HCT116 (cell line): ENCODE measurements at regions not wholly inside any gene's neighbourhood (a gene's known extent, or its start where the extent isn't known, plus 50 kb on each side); places are given as distances from the start of the nearest gene placed in this dataset.

Experiments used
- ATAC-seq: fragments of 200-7000 bp; cut with Tn5 transposase; 2 replicates; pipeline ENCODE4 v1.9.1; 2020; ENCODE audit warnings: mild to moderate bottlenecking, moderate library complexity
- BruUV-seq: library from RNA; stranded (reverse); fragments of 400-500 nt; replicated peaks from 2 replicates; lab custom pipeline; 2021; lab: Mats Ljungman, UMichigan
- CTCF ChIA-PET: fragments of 300-600 bp; sonication (Branson Sonifier 250); formaldehyde crosslinking; loops from one replicate; lab custom pipeline; 2021; ENCODE audit warnings: antibody characterized with exemption; lab: Charles Lee
- POLR2A ChIA-PET: fragments of 300-600, 350-600 bp; sonication (Branson Sonifier 250); formaldehyde crosslinking; loops from one replicate; lab custom pipeline; 2021; ENCODE audit warnings: antibody characterized with exemption; lab: Charles Lee
- RAD21 ChIA-PET, 2 experiments: fragments of 300-600 bp; sonication (Branson Sonifier 250); formaldehyde crosslinking; loops; one replicate each; lab custom pipeline; 2023; ENCODE audit warnings: low total read pairs in 2 of 2; ENCODE audit not compliant: uncharacterized antibody in 2 of 2, unreplicated experiment in 2 of 2, low non-redundant PET in 1 of 2; lab: Charles Lee
- DNase-seq: peaks from one replicate; pipeline ENCODE4 v3.0.0-alpha.2; 2010; ENCODE audit warnings: low read depth, low spot score
- H2AFZ ChIP-seq: fragments of 200-600 bp; shearing (Covaris generic), sonication (generic); 2 replicates; pipeline ENCODE4 v1.6.1; 2017; ENCODE audit warnings: low read depth, mixed run types, mixed read lengths, antibody characterized with exemption, low read length; ENCODE audit not compliant: poor library complexity, severe bottlenecking
- H3K27ac ChIP-seq: 2 replicates; pipeline ENCODE4 v1.5.1; 2012; ENCODE audit warnings: low read depth, low read length
- H3K27me3 ChIP-seq: fragments of 200-600 bp; sonication (generic); 2 replicates; pipeline ENCODE4 v1.6.1; 2016; ENCODE audit warnings: mixed run types, low read length, mixed read lengths; ENCODE audit not compliant: insufficient read depth
- H3K36me3 ChIP-seq, 2 experiments: fragments of 200-500 bp in 1 of 2; fragments of 200-600 bp in 1 of 2; sonication (Bioruptor generic) in 1 of 2; sonication (generic) in 1 of 2; 2 replicates each; pipeline versions ENCODE4 v1.5.1 to v1.6.1; 2014 to 2016; ENCODE audit warnings: low read length in 2 of 2, inconsistent platforms in 1 of 2, mixed read lengths in 1 of 2, mixed run types in 1 of 2; ENCODE audit not compliant: insufficient read depth in 2 of 2, control insufficient read depth in 1 of 2
- H3K4me1 ChIP-seq, 2 experiments: fragments of 200-600 bp in 1 of 2; sonication (generic) in 1 of 2; 2 replicates each; pipeline versions ENCODE4 v1.5.1 to v1.6.1; 2012 to 2017; ENCODE audit warnings: low read length in 2 of 2, inconsistent platforms in 1 of 2, mild to moderate bottlenecking in 1 of 2, mixed read lengths in 1 of 2, mixed run types in 1 of 2, moderate library complexity in 1 of 2; ENCODE audit not compliant: insufficient read depth in 2 of 2, control insufficient read depth in 1 of 2
- H3K4me2 ChIP-seq: fragments of 200-600 bp; sonication (generic); 2 replicates; pipeline ENCODE4 v1.6.1; 2017; ENCODE audit warnings: mixed run types, low read length, mixed read lengths
- H3K4me3 ChIP-seq, 2 experiments: fragments of 200-600 bp in 1 of 2; sonication (generic) in 1 of 2; replicated peaks in 1 of 2; 2 replicates each; pipeline ENCODE4 v1.5.1; 2011 to 2016; ENCODE audit warnings: low read length in 2 of 2, control low read depth in 1 of 2, low read depth in 1 of 2, mild to moderate bottlenecking in 1 of 2, mixed read lengths in 1 of 2, mixed run types in 1 of 2
- H3K79me2 ChIP-seq: fragments of 200-600 bp; sonication (generic); 2 replicates; pipeline ENCODE4 v1.6.1; 2017; ENCODE audit warnings: mild to moderate bottlenecking, mixed run types, low read length, moderate library complexity, mixed read lengths; ENCODE audit not compliant: insufficient read depth
- H3K9ac ChIP-seq: fragments of 200-600 bp; sonication (generic); 2 replicates; pipeline ENCODE4 v1.6.1; 2016; ENCODE audit warnings: low read length, mixed read lengths
- H3K9me2 ChIP-seq: fragments of 200-600 bp; sonication (generic), shearing (Covaris generic); 2 replicates; pipeline ENCODE4 v1.6.1; 2017; ENCODE audit warnings: mixed run types, mild to moderate bottlenecking, moderate library complexity; ENCODE audit not compliant: insufficient read depth
- H3K9me3 ChIP-seq, 2 experiments: fragments of 200-500 bp in 1 of 2; fragments of 200-600 bp in 1 of 2; sonication (Bioruptor generic) in 1 of 2; sonication (generic) in 1 of 2; 2 replicates each; pipeline ENCODE4 v1.6.1; 2014 to 2017; ENCODE audit warnings: low read length in 2 of 2, mixed read lengths in 2 of 2, inconsistent platforms in 1 of 2, low read depth in 1 of 2, mild to moderate bottlenecking in 1 of 2, mixed run types in 1 of 2, moderate library complexity in 1 of 2; ENCODE audit not compliant: control insufficient read depth in 1 of 2, insufficient read depth in 1 of 2
- H4K20me1 ChIP-seq: fragments of 200-600 bp; sonication (generic), shearing (Covaris generic); 2 replicates; pipeline ENCODE4 v1.6.1; 2017; ENCODE audit warnings: mixed run types, mild to moderate bottlenecking, moderate library complexity; ENCODE audit not compliant: insufficient read depth
- CBX3 ChIP-seq: IDR thresholded peaks from 2 replicates; pipeline ENCODE4 v1.6.1; 2012; ENCODE audit warnings: low read depth
- CEBPB ChIP-seq: IDR thresholded peaks from 2 replicates; pipeline ENCODE4 v1.6.1; 2012; ENCODE audit warnings: low read depth
- ELF1 ChIP-seq: IDR thresholded peaks from 2 replicates; pipeline ENCODE4 v1.6.1; 2012; ENCODE audit warnings: low read depth, borderline replicate concordance
- EZH2 ChIP-seq: fragments of 200-600 bp; sonication (generic); IDR thresholded peaks from 2 replicates; pipeline ENCODE4 v1.6.1; 2017; ENCODE audit warnings: antibody characterized with exemption, mixed run types
- RAD21 ChIP-seq: IDR thresholded peaks from 2 replicates; pipeline ENCODE4 v1.6.1; 2012; ENCODE audit warnings: low read depth, mild to moderate bottlenecking
- SIN3A ChIP-seq: IDR thresholded peaks from 2 replicates; pipeline ENCODE4 v1.6.1; 2012; ENCODE audit warnings: low read depth
- SP1 ChIP-seq: IDR thresholded peaks from 2 replicates; pipeline ENCODE4 v1.6.1; 2012; ENCODE audit warnings: low read depth
- SRF ChIP-seq: IDR thresholded peaks from 2 replicates; pipeline ENCODE4 v1.6.1; 2012; ENCODE audit warnings: low read depth
- ZBTB33 ChIP-seq: IDR thresholded peaks from 2 replicates; pipeline ENCODE4 v1.6.1; 2011; ENCODE audit warnings: mild to moderate bottlenecking, low read length, moderate library complexity; ENCODE audit not compliant: insufficient replicate concordance; ENCODE audit errors: extremely low read depth
- ZNF274 ChIP-seq: fragments of 200-500 bp; sonication (Bioruptor generic); IDR thresholded peaks from 2 replicates; pipeline ENCODE4 v1.6.1; 2014; ENCODE audit warnings: mild to moderate bottlenecking, low read depth, low read length, inconsistent platforms
- intact Hi-C: fragments of 100-400 bp; cut with micrococcal nuclease; formaldehyde crosslinking; loops from 2 replicates; pipeline ENCODE4 v1.10.0; 2022
- TF ChIP-seq, protein P1 (sequence below), 3 experiments: fragments of 200-600 bp in 1 of 3; sonication (generic) in 1 of 3; IDR thresholded peaks in 2 of 3; conservative IDR thresholded peaks in 1 of 3; 2 replicates each; pipeline ENCODE4 v1.5.1; 2012 to 2017; ENCODE audit warnings: low read depth in 2 of 3, low read length in 2 of 3, antibody characterized with exemption in 1 of 3, borderline replicate concordance in 1 of 3, control low read depth in 1 of 3, mild to moderate bottlenecking in 1 of 3, mixed read lengths in 1 of 3, mixed run types in 1 of 3, moderate library complexity in 1 of 3; ENCODE audit not compliant: insufficient read depth in 1 of 3
- TF ChIP-seq, protein P2 (sequence below): IDR thresholded peaks from 2 replicates; pipeline ENCODE4 v1.6.1; 2012
- TF ChIP-seq, protein P3 (sequence below): IDR thresholded peaks from 2 replicates; pipeline ENCODE4 v1.6.1; 2012

DNA sequence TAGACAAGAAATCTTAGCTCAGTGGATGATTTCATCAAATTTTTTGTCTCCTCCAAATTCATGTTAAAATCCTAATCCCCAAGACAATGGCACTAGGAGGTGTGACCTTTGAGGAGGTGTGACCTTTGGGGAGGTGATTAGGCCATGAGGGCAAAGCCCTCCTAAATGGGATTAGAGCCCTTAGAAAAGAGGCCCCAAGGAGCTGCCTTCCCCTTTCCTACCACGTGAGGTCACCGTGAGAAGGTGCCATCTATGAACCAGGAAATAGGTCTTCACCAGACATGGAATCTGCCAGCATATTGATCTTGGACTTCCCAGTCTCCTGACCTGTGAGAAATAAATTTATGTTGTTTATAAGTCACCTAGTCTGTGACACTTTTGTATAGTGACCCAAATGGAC is 138.7 kb downstream of the TRIM29 start:
- Histone ChIP-seq H3K4me2 (no peak overlapping the region), H3K27me3 (peaks cover 14% of the 10 kb centered on the region; the same call in 1 of the 2 replicates), H3K9ac (no peak overlapping the region), H3K4me3 (no peak overlapping the region), H3K79me2 (no peaks in the 10 kb centered on the region), H2AFZ (no peak overlapping the region), H3K36me3 (no peaks in the 10 kb centered on the region), H3K4me1 (no peaks in the 10 kb centered on the region), H3K9me3 (no peaks in the 10 kb centered on the region), H3K9me2 (no peaks in the 10 kb centered on the region), H3K27ac (no peak overlapping the region), H4K20me1 (no peaks in the 10 kb centered on the region)
- RAD21 ChIA-PET: interaction anchor here in 1 of 2 experiments (1.2 kb wide), 1 partner anchor 109 kb away, joined by 3 read pairs; no protein-coding TSS in a partner anchor
- TF ChIP-seq, protein P1, sequence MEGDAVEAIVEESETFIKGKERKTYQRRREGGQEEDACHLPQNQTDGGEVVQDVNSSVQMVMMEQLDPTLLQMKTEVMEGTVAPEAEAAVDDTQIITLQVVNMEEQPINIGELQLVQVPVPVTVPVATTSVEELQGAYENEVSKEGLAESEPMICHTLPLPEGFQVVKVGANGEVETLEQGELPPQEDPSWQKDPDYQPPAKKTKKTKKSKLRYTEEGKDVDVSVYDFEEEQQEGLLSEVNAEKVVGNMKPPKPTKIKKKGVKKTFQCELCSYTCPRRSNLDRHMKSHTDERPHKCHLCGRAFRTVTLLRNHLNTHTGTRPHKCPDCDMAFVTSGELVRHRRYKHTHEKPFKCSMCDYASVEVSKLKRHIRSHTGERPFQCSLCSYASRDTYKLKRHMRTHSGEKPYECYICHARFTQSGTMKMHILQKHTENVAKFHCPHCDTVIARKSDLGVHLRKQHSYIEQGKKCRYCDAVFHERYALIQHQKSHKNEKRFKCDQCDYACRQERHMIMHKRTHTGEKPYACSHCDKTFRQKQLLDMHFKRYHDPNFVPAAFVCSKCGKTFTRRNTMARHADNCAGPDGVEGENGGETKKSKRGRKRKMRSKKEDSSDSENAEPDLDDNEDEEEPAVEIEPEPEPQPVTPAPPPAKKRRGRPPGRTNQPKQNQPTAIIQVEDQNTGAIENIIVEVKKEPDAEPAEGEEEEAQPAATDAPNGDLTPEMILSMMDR (IDR thresholded peaks at IDR 0.05 in 2 of 3, conservative IDR thresholded peaks at IDR 0.05 in 1 of 3; ENCODE audit: borderline replicate concordance in 1 of 3, insufficient read depth in 1 of 3, low read depth in 2 of 3, low read length in 2 of 3): peak; percentile 15 to 36 (median 18); a peak in 3 of 6 replicates
- TF ChIP-seq CBX3 (no peak), RAD21 (peak; percentile 35; the same call in 1 of the 2 replicates)
- TF ChIP-seq, protein P2, sequence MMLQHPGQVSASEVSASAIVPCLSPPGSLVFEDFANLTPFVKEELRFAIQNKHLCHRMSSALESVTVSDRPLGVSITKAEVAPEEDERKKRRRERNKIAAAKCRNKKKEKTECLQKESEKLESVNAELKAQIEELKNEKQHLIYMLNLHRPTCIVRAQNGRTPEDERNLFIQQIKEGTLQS: no peak
- no TSS peak for BruUV-seq
- ATAC-seq (peak; percentile 78), DNase-seq (no peak)
- POLR2A ChIA-PET: no interaction called here
- intact Hi-C loops: no loop called here
- CTCF ChIA-PET: interaction anchor here (1.0 kb wide), 1 partner anchor 109 kb away, joined by 3 read pairs; no protein-coding TSS in a partner anchor

- H3K9me3 ChIP-seq: no peaks in the 10 kb centered on the region
- DNase-seq (no peak), ATAC-seq (no peak)
- H3K9ac ChIP-seq: no peak overlapping the region
- no TSS peak for BruUV-seq
- intact Hi-C loops: no loop called here
- H3K36me3 ChIP-seq: no peaks in the 10 kb centered on the region
- H3K27ac ChIP-seq: no peak overlapping the region
- no peaks in the 10 kb centered on the region for H3K9me2 ChIP-seq
- no peak overlapping the region for H2AFZ ChIP-seq
- no peak overlapping the region for H3K4me3 ChIP-seq
- H3K79me2 ChIP-seq: no peaks in the 10 kb centered on the region
- ChIA-PET RAD21 (no interaction called here), POLR2A (no interaction called here), CTCF (interaction anchor here (1.0 kb wide), 1 partner anchor 276 kb away, joined by 3 read pairs; no protein-coding TSS in a partner anchor)
- no peak overlapping the region for H3K4me2 ChIP-seq
- no peaks in the 10 kb centered on the region for H4K20me1 ChIP-seq
- H3K27me3 ChIP-seq: 0 out of 2 replicates have a peak, but pooled peaks cover 4% of the 10 kb centered on the region
- no peaks in the 10 kb centered on the region for H3K4me1 ChIP-seq
- TF ChIP-seq ELF1 (no peak), CBX3 (no peak), SRF (no peak), SIN3A (no peak), RAD21 (no peak), ZBTB33 (no peak), ZNF274 (no peak), SP1 (no peak), EZH2 (no peak), CEBPB (no peak)
- TF ChIP-seq, protein P1 (IDR thresholded peaks at IDR 0.05 in 2 of 3, conservative IDR thresholded peaks at IDR 0.05 in 1 of 3; ENCODE audit: borderline replicate concordance in 1 of 3, insufficient read depth in 1 of 3, low read depth in 2 of 3, low read length in 2 of 3): no peak
- TF ChIP-seq, protein P3, sequence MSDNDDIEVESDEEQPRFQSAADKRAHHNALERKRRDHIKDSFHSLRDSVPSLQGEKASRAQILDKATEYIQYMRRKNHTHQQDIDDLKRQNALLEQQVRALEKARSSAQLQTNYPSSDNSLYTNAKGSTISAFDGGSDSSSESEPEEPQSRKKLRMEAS: no peak
Measured at GRCh38 chr11:119996556-119996955, 141.4 kb downstream of the TRIM29 start.
